ENCODE measurements at regions not wholly inside any gene's neighbourhood (a gene's known extent, or its start where the extent isn't known, plus 50 kb on each side); places are given as distances from the start of the nearest gene placed in this dataset.

DNA sequence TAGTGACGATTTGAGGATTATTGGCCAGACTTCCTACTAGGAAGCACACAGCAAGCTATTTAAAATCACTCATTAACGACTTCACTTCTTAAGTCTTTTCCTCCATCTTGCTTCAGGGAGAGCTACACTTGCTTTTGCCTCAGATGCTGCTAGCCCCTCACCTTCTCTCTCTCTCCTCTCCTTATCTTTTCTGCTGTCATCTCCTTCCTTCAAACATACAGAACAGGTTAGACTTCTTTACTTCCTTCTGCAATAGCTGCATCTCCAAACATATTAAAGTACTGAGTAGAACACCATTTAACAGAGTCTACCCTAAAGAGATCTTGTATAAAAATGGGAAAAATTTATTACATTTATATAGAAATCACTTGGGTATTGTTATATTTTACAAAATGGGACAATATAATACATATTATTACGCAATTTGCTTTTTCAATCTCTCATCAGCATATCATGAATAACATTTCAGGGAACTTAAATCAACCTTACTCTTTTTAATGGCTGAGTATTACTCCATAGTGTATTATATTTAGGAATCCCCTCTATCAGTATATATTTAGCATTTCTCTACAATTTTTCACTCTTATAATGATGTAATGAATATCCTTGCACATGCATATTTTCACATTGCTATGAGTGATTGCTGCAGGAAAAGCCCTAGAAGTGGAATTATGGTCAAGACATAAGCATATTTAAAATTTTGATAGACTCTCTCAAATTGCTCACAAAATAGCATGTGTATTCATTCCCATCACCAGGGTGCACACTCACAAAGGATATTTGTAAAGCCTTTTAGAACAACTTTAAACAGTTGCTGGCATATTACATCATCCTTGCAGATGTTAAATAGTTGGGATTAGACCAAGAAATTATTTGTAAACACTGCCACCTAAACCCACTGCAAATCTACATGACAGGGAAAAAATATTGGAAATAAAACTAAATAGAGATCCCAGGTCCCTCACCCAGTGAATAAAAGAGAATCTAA is 164.5 kb upstream of the NFIB start:
- H4K5ac ChIP-seq (ENCODE audit: insufficient read length, low read depth, low read length), result no peak overlapping the region
- no peak overlapping the region for H3K27ac ChIP-seq (ENCODE audit: insufficient read length, low read depth, low read length)
- no peak overlapping the region for H2BK20ac ChIP-seq (ENCODE audit: low read depth, low read length, poor library complexity, severe bottlenecking)
- H4K20me1 ChIP-seq (ENCODE audit: control insufficient read depth, insufficient read depth, insufficient read length), result no peaks in the 10 kb centered on the region
- H3K9me3 Mint-ChIP-seq, result no peaks in the 10 kb centered on the region; a peak in 1 of 5 replicates
- no peak overlapping the region for H3T11ph ChIP-seq (ENCODE audit: low read length)
- H3K56ac ChIP-seq (ENCODE audit: insufficient read length, low read depth, low read length), result no peak overlapping the region
- no peaks in the 10 kb centered on the region for H3K9me3 ChIP-seq (ENCODE audit: control insufficient read depth, low read depth, low read length)
- no peak overlapping the region for H2BK120ac ChIP-seq (ENCODE audit: low read depth, low read length, poor library complexity, severe bottlenecking)
- no peak overlapping the region for H3K4me3 Mint-ChIP-seq
- no peak overlapping the region for H3K23ac ChIP-seq (ENCODE audit: insufficient read length, low read depth, low read length)
- H3K9ac ChIP-seq (ENCODE audit: extremely low read depth, insufficient read length, low read length), result no peak overlapping the region
- no peak overlapping the region for H3K14ac ChIP-seq (ENCODE audit: insufficient read depth, low read length)
- peaks cover 11% of the 10 kb centered on the region for H3K4me1 ChIP-seq (ENCODE audit: insufficient read depth, low read length)
- no peak overlapping the region for H3K4ac ChIP-seq (ENCODE audit: low read depth, low read length)
- no peak overlapping the region for H2BK5ac ChIP-seq (ENCODE audit: insufficient read length, low read length)
- WGBS (ENCODE audit: extremely low coverage, insufficient read length, low lambda C conversion rate), result no CpG with 5 or more reads among the region's 3 CpGs
- H3K23me2 ChIP-seq (ENCODE audit: insufficient read length, low read depth, low read length, poor library complexity, severe bottlenecking), result no peaks in the 10 kb centered on the region
- no peaks in the 10 kb centered on the region for H3K79me1 ChIP-seq (ENCODE audit: insufficient read depth, low read depth, low read length, poor library complexity, severe bottlenecking)
- no peak overlapping the region for H2BK12ac ChIP-seq (ENCODE audit: insufficient read length, low read depth, low read length)
- no peak overlapping the region for H2AK5ac ChIP-seq (ENCODE audit: insufficient read length, low read length)
- no peak overlapping the region for H3K4me2 ChIP-seq (ENCODE audit: insufficient read depth, insufficient read length, low read length)
- H2AFZ ChIP-seq (ENCODE audit: low read length), result no peak overlapping the region
- H4K8ac ChIP-seq (replicated peaks; ENCODE audit: insufficient read length, low read depth, low read length), result no peak overlapping the region
- H2BK15ac ChIP-seq (ENCODE audit: low read depth, low read length), result no peak overlapping the region
- DNase-seq, result no peak
- H3K4me1 Mint-ChIP-seq, result peaks cover 30 to 45% of the 10 kb centered on the region in 2 experiments
- H4K91ac ChIP-seq (ENCODE audit: insufficient read length, low read depth, low read length), result no peak overlapping the region
- H3K18ac ChIP-seq (ENCODE audit: insufficient read length, low read depth, low read length), result no peak overlapping the region
- no peak for TF ChIP-seq CTCF (conservative IDR thresholded peaks at IDR 0.05)
- no peak overlapping the region for H3K27ac Mint-ChIP-seq
- peaks cover 2% of the 10 kb centered on the region; the same call in 1 of the 2 replicates for H3K27me3 Mint-ChIP-seq (ENCODE audit: low read depth)
- H3K79me2 ChIP-seq (ENCODE audit: insufficient read depth, low read length), result no peaks in the 10 kb centered on the region
- H3K27me3 ChIP-seq (ENCODE audit: insufficient read depth, low read length), result no peaks in the 10 kb centered on the region
- peaks cover 0 to 5% (median 0%) of the 10 kb centered on the region in 3 experiments; a peak in 2 of 7 replicates for H3K36me3 Mint-ChIP-seq (ENCODE audit: insufficient read depth in 1 of 3, low read depth in 3 of 3)
